ENCODE measurements at regions not wholly inside any gene's neighbourhood (a gene's known extent, or its start where the extent isn't known, plus 50 kb on each side); places are given as distances from the start of the nearest gene placed in this dataset.
"Not testable (repeated sequence)": the region's sequence is repeated elsewhere in the genome, so short reads cannot be mapped to it uniquely, and the experiment has no call there.

DNA sequence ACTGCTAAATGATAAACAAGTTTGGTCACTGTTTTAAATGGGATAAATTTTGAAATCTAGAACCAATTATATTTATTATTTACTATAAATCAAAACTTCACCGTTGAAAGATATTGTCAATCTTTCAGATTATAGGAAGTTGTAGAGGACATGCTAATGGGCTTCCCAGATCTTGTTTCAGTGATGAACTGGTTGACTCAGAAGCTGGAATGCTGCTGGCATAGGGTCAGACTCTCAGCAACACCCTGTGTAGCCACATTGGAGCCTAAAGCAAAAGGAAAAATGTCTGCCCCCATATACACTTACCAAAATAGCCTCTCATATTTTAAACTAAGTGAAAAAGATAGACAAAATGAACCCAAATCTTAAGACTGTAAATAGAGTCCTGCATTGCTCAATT is 916.9 kb upstream of the SOX9 start:
- FAIRE-seq (no peak), DNase-seq (no peak)
- no peaks in the 10 kb centered on the region for H3K36me3 ChIP-seq (ENCODE audit: control insufficient read depth in 2 of 3, insufficient read depth in 3 of 3, low read length in 3 of 3)
- peaks cover 0 to 2% (median 0%) of the 10 kb centered on the region in 3 donors for H3K4me1 ChIP-seq (ENCODE audit: control insufficient read depth in 2 of 3, insufficient read depth in 2 of 3, low read depth in 1 of 3, low read length in 3 of 3)
- no peaks in the 10 kb centered on the region for H3K27me3 ChIP-seq (ENCODE audit: control insufficient read depth, insufficient read depth, low read length)
- H3K4me3 ChIP-seq (ENCODE audit: low read length in 3 of 3), result no peak overlapping the region
- H3K9ac ChIP-seq (ENCODE audit: low read length in 3 of 3), result no peak overlapping the region
- no peaks in the 10 kb centered on the region for H3K9me3 ChIP-seq (ENCODE audit: control insufficient read depth in 2 of 3, insufficient read depth in 1 of 3, low read length in 3 of 3)
- TF ChIP-seq, protein P1, sequence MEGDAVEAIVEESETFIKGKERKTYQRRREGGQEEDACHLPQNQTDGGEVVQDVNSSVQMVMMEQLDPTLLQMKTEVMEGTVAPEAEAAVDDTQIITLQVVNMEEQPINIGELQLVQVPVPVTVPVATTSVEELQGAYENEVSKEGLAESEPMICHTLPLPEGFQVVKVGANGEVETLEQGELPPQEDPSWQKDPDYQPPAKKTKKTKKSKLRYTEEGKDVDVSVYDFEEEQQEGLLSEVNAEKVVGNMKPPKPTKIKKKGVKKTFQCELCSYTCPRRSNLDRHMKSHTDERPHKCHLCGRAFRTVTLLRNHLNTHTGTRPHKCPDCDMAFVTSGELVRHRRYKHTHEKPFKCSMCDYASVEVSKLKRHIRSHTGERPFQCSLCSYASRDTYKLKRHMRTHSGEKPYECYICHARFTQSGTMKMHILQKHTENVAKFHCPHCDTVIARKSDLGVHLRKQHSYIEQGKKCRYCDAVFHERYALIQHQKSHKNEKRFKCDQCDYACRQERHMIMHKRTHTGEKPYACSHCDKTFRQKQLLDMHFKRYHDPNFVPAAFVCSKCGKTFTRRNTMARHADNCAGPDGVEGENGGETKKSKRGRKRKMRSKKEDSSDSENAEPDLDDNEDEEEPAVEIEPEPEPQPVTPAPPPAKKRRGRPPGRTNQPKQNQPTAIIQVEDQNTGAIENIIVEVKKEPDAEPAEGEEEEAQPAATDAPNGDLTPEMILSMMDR (IDR thresholded peaks at IDR 0.05; ENCODE audit: borderline replicate concordance, extremely low read depth, insufficient read depth), result no peak
- intact Hi-C loops (cut with DNase I), result no loop called here
- H3K27ac ChIP-seq (ENCODE audit: low read depth in 2 of 2, low read length in 2 of 2), result no peak overlapping the region

DNA sequence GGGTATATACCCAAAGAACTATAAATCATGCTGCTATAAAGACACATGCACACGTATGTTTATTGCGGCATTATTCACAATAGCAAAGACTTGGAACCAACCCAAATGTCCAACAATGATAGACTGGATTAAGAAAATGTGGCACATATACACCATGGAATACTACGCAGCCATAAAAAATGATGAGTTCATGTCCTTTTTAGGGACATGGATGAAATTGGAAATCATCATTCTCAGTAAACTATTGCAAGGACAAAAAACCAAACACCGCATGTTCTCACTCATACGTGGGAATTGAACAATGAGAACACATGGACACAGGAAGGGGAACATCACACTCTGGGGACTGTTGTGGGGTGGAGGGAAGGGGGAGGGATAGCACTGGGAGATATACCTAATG is 914.9 kb upstream of the SOX9 start:
- FAIRE-seq; H3K27me3 ChIP-seq (ENCODE audit: control insufficient read depth, insufficient read depth, low read length); intact Hi-C loops (cut with DNase I); H3K27ac ChIP-seq (ENCODE audit: low read depth in 2 of 2, low read length in 2 of 2); H3K4me3 ChIP-seq (ENCODE audit: low read length in 3 of 3); H3K9me3 ChIP-seq (ENCODE audit: control insufficient read depth in 2 of 3, insufficient read depth in 1 of 3, low read length in 3 of 3); DNase-seq; H3K36me3 ChIP-seq (ENCODE audit: control insufficient read depth in 2 of 3, insufficient read depth in 3 of 3, low read length in 3 of 3); H3K4me1 ChIP-seq (ENCODE audit: control insufficient read depth in 2 of 3, insufficient read depth in 2 of 3, low read depth in 1 of 3, low read length in 3 of 3); H3K9ac ChIP-seq (ENCODE audit: low read length in 3 of 3): not testable (repeated sequence)

DNA sequence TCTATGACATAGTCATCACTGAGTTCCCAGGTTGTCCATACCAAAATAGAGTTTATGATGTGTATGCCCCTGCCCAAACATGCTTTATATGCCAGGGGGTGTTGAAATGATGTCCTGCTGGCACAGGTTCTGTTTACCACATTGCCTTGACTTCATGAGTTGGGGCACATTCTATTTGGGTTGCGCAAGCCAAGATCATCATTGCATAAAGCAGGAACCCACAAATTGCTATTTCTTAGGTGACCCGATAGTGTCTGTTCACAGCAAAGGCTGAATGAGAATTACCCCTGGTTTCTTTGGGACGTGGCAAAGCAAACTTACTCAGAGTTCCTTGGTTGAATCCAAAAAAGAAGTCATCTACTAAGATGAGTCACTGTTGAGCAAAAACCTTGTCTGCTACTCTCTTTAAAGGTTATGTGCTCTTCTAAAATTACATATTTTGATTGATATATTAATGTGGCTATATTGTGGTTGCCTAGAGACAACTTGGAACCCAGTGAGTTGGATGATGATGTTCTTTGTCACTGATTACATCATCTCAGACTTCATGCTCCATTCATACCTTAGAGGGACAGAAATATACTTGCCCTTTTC is 912.6 kb upstream of the SOX9 start:
- TF ChIP-seq, protein P1 (IDR thresholded peaks at IDR 0.05; ENCODE audit: borderline replicate concordance, extremely low read depth, insufficient read depth), result no peak
- H3K9me3 ChIP-seq (ENCODE audit: control insufficient read depth in 2 of 3, insufficient read depth in 1 of 3, low read length in 3 of 3), result peaks cover 0 to 3% (median 0%) of the 10 kb centered on the region in 3 donors
- no peak overlapping the region for H3K27ac ChIP-seq (ENCODE audit: low read depth in 2 of 2, low read length in 2 of 2)
- FAIRE-seq, result no peak
- no peaks in the 10 kb centered on the region for H3K4me1 ChIP-seq (ENCODE audit: control insufficient read depth in 2 of 3, insufficient read depth in 2 of 3, low read depth in 1 of 3, low read length in 3 of 3)
- no peak overlapping the region for H3K9ac ChIP-seq (ENCODE audit: low read length in 3 of 3)
- no peak overlapping the region for H3K4me3 ChIP-seq (ENCODE audit: low read length in 3 of 3)
- H3K36me3 ChIP-seq (ENCODE audit: control insufficient read depth in 2 of 3, insufficient read depth in 3 of 3, low read length in 3 of 3), result no peaks in the 10 kb centered on the region
- intact Hi-C loops (cut with DNase I), result no loop called here
- DNase-seq, result no peak
- H3K27me3 ChIP-seq (ENCODE audit: control insufficient read depth, insufficient read depth, low read length), result no peaks in the 10 kb centered on the region

DNA sequence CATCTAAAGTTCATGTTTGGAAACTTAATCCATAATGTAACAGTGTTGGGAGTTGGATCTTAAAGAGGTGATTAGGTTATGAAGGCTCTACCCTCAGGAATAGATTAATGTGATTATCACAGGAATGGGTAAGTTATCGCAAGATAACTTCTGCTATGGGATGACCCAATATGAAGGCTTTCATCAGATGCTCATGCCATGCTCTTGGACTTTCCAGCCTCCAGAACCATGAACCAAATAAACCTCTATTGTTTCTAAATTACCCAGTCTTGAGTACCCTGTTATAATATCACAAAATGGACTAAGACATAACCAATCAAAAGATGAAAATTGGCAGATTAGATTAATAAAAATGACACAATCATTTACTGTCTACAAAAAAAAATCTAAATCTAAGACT is 906.9 kb upstream of the SOX9 start:
- TF ChIP-seq, protein P1 (IDR thresholded peaks at IDR 0.05; ENCODE audit: borderline replicate concordance, extremely low read depth, insufficient read depth), result no peak
- no peak overlapping the region for H3K9ac ChIP-seq (ENCODE audit: low read length in 3 of 3)
- no peak overlapping the region for H3K4me3 ChIP-seq (ENCODE audit: low read length in 3 of 3)
- intact Hi-C loops (cut with DNase I), result no loop called here
- H3K27me3 ChIP-seq (ENCODE audit: control insufficient read depth, insufficient read depth, low read length), result no peaks in the 10 kb centered on the region
- no peaks in the 10 kb centered on the region for H3K4me1 ChIP-seq (ENCODE audit: control insufficient read depth in 2 of 3, insufficient read depth in 2 of 3, low read depth in 1 of 3, low read length in 3 of 3)
- H3K9me3 ChIP-seq (ENCODE audit: control insufficient read depth in 2 of 3, insufficient read depth in 1 of 3, low read length in 3 of 3), result peaks cover 0 to 7% (median 0%) of the 10 kb centered on the region in 3 donors
- H3K36me3 ChIP-seq (ENCODE audit: control insufficient read depth in 2 of 3, insufficient read depth in 3 of 3, low read length in 3 of 3), result no peaks in the 10 kb centered on the region
- H3K27ac ChIP-seq (ENCODE audit: low read depth in 2 of 2, low read length in 2 of 2), result no peak overlapping the region
- no peak for DNase-seq
- no peak for FAIRE-seq

All from kidney (tissue), 13 donors.